ENCODE measurements at regions not wholly inside any gene's neighbourhood (a gene's known extent, or its start where the extent isn't known, plus 50 kb on each side); places are given as distances from the start of the nearest gene placed in this dataset.

- TF ChIP-seq, protein P1, sequence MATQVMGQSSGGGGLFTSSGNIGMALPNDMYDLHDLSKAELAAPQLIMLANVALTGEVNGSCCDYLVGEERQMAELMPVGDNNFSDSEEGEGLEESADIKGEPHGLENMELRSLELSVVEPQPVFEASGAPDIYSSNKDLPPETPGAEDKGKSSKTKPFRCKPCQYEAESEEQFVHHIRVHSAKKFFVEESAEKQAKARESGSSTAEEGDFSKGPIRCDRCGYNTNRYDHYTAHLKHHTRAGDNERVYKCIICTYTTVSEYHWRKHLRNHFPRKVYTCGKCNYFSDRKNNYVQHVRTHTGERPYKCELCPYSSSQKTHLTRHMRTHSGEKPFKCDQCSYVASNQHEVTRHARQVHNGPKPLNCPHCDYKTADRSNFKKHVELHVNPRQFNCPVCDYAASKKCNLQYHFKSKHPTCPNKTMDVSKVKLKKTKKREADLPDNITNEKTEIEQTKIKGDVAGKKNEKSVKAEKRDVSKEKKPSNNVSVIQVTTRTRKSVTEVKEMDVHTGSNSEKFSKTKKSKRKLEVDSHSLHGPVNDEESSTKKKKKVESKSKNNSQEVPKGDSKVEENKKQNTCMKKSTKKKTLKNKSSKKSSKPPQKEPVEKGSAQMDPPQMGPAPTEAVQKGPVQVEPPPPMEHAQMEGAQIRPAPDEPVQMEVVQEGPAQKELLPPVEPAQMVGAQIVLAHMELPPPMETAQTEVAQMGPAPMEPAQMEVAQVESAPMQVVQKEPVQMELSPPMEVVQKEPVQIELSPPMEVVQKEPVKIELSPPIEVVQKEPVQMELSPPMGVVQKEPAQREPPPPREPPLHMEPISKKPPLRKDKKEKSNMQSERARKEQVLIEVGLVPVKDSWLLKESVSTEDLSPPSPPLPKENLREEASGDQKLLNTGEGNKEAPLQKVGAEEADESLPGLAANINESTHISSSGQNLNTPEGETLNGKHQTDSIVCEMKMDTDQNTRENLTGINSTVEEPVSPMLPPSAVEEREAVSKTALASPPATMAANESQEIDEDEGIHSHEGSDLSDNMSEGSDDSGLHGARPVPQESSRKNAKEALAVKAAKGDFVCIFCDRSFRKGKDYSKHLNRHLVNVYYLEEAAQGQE (IDR thresholded peaks at IDR 0.05; ENCODE audit: unreplicated experiment) = no peak
- TF ChIP-seq, protein P2, sequence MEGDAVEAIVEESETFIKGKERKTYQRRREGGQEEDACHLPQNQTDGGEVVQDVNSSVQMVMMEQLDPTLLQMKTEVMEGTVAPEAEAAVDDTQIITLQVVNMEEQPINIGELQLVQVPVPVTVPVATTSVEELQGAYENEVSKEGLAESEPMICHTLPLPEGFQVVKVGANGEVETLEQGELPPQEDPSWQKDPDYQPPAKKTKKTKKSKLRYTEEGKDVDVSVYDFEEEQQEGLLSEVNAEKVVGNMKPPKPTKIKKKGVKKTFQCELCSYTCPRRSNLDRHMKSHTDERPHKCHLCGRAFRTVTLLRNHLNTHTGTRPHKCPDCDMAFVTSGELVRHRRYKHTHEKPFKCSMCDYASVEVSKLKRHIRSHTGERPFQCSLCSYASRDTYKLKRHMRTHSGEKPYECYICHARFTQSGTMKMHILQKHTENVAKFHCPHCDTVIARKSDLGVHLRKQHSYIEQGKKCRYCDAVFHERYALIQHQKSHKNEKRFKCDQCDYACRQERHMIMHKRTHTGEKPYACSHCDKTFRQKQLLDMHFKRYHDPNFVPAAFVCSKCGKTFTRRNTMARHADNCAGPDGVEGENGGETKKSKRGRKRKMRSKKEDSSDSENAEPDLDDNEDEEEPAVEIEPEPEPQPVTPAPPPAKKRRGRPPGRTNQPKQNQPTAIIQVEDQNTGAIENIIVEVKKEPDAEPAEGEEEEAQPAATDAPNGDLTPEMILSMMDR (conservative IDR thresholded peaks at IDR 0.05; ENCODE audit: low read depth in 2 of 2) = no peak
- TF ChIP-seq EZH2 (IDR thresholded peaks at IDR 0.05; ENCODE audit: low read depth, unreplicated experiment) = no peak
- TF ChIP-seq CREB1 (CRISPR knock-in tag; IDR thresholded peaks at IDR 0.05; ENCODE audit: low read depth) = no peak
- no peak for TF ChIP-seq EZH2phosphoT487 (IDR thresholded peaks at IDR 0.05; ENCODE audit: unreplicated experiment)
- TF ChIP-seq POLR2AphosphoS5 (IDR thresholded peaks at IDR 0.05; ENCODE audit: low read depth) = no peak
- no peak for TF ChIP-seq NANOG (IDR thresholded peaks at IDR 0.05; ENCODE audit: borderline replicate concordance)
- no peak for TF ChIP-seq JUNB (IDR thresholded peaks at IDR 0.05; ENCODE audit: unreplicated experiment)
- no peak for TF ChIP-seq ETS1 (IDR thresholded peaks at IDR 0.05)
- TF ChIP-seq ZNF114 (CRISPR knock-in tag; IDR thresholded peaks at IDR 0.05) = no peak
- no peak for TF ChIP-seq STAT1 (IDR thresholded peaks at IDR 0.05; ENCODE audit: unreplicated experiment)
- no peak for TF ChIP-seq ZNF331 (CRISPR knock-in tag; IDR thresholded peaks at IDR 0.05; ENCODE audit: low read depth)
These were observed 99.6 kb downstream of the ZNF429 start for GRCh38 chr19:21604951-21605476.

Data from GM23338 (cell line).